KOPT-K1 (cell line): ENCODE measurements at regions not wholly inside any gene's neighbourhood (a gene's known extent, or its start where the extent isn't known, plus 50 kb on each side); places are given as distances from the start of the nearest gene placed in this dataset.

Experiments used
- H3K27ac ChIP-seq: fragments of 200-600 bp; sonication (generic); 2 replicates; pipeline ENCODE4 v1.5.1; 2016; ENCODE audit warnings: antibody characterized with exemption, mild to moderate bottlenecking, low read depth, low read length; ENCODE audit not compliant: poor library complexity, severe bottlenecking
- H3K36me3 ChIP-seq: fragments of 200-600 bp; sonication (generic); 2 replicates; pipeline ENCODE4 v1.5.1; 2017; ENCODE audit warnings: antibody characterized with exemption, mild to moderate bottlenecking, low read length, moderate library complexity; ENCODE audit not compliant: insufficient read depth
- H3K9me3 ChIP-seq: fragments of 200-600 bp; sonication (generic); 2 replicates; pipeline ENCODE4 v1.5.1; 2017; ENCODE audit warnings: antibody characterized with exemption, low read length, mild to moderate bottlenecking; ENCODE audit not compliant: insufficient read depth, poor library complexity, severe bottlenecking

DNA sequence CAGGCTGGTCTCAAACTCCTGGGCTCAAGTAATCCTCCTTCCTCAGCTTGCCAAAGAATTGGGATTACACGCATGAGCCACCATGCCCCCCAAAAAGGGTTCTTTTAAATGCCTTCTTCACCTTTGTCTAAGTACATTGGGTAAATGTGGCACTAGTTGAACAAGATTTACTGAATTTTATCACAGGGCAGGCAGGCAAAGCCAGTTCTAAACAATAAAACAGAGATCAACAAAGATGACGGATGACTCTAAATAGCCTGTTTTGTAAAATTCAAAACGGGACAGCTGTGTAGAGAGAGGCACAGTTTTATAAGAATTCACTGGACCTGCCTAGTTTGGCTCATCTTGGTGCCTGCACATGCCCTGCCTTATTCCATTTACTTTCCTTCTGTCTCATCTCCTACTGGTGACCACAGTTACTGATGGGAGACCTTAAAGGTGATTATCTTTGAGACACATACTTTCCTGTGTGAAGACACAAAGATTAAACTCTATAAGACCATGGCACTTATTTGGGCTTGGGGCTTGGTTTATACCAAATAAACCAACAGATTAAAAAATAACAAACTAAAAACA lies 149.6 kb upstream of the DMRT1 start:
- Histone ChIP-seq H3K36me3 (no peaks in the 10 kb centered on the region), H3K9me3 (no peaks in the 10 kb centered on the region), H3K27ac (no peak overlapping the region)

GRCh38 chr9:692636-693129 lies 148.8 kb upstream of the DMRT1 start:
- H3K27ac ChIP-seq = peak overlapping the region; percentile 61
- no peaks in the 10 kb centered on the region for H3K9me3 ChIP-seq
- H3K36me3 ChIP-seq = no peaks in the 10 kb centered on the region

DNA sequence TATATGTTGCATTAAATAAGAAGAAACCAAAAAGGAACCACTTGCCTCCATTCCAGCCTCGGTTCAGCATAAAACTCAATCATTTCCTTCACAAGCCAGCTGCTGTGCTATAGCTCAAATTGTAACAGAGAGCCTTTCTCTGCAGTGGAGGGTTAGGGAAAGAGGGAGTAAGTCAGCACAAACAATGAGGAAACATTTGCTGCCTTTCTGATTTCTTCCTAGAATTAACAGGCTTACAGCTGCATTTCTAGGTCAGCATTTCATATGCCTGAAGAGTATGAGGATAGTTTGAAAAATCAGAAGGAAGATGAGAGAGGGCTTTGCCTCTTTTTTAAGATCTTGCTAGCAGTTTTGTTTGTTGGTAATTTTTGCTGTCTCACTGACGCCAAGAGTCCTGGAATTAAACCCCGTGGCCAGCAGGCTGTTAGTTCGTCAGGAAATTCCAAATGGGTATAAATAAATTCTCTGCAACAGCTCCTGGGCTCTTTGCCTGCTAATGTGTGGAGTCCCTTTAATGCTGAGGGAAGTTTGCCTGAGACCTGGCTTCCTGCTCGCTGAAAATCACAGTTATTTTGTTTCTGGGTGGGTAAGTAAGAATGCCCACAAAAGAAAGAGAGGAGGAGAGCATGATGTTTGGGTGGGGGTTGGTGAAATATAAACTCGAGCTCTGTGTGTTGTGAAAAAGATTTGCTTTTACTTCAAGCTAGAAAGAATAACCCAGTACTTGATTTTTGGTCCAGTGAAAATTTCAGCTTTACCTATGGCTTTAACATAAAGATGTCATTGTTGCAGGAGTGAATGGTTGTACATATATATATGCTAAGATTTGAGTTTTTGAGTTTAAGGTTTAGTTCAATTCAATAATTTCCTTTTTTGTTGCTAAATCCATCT lies 148.1 kb upstream of the DMRT1 start:
- Histone ChIP-seq H3K27ac (peak overlapping the region; percentile 61), H3K36me3 (no peaks in the 10 kb centered on the region), H3K9me3 (no peaks in the 10 kb centered on the region)

GRCh38 chr9:694092-694402 lies 147.4 kb upstream of the DMRT1 start:
- Histone ChIP-seq H3K27ac (peak overlapping the region; percentile 61), H3K9me3 (no peaks in the 10 kb centered on the region)

GRCh38 chr9:694403-695154 lies 146.9 kb upstream of the DMRT1 start:
- H3K27ac ChIP-seq = peak overlapping the region; percentile 61

More at GRCh38 chr9:694092-694402, 147.4 kb upstream of the DMRT1 start:
- no peaks in the 10 kb centered on the region for H3K36me3 ChIP-seq

GRCh38 chr9:695252-695651 lies 146.2 kb upstream of the DMRT1 start:
- Histone ChIP-seq H3K36me3 (no peaks in the 10 kb centered on the region), H3K9me3 (no peaks in the 10 kb centered on the region), H3K27ac (no peak overlapping the region)

More at GRCh38 chr9:694403-695154, 146.9 kb upstream of the DMRT1 start:
- H3K9me3 ChIP-seq = no peaks in the 10 kb centered on the region
- no peaks in the 10 kb centered on the region for H3K36me3 ChIP-seq

DNA sequence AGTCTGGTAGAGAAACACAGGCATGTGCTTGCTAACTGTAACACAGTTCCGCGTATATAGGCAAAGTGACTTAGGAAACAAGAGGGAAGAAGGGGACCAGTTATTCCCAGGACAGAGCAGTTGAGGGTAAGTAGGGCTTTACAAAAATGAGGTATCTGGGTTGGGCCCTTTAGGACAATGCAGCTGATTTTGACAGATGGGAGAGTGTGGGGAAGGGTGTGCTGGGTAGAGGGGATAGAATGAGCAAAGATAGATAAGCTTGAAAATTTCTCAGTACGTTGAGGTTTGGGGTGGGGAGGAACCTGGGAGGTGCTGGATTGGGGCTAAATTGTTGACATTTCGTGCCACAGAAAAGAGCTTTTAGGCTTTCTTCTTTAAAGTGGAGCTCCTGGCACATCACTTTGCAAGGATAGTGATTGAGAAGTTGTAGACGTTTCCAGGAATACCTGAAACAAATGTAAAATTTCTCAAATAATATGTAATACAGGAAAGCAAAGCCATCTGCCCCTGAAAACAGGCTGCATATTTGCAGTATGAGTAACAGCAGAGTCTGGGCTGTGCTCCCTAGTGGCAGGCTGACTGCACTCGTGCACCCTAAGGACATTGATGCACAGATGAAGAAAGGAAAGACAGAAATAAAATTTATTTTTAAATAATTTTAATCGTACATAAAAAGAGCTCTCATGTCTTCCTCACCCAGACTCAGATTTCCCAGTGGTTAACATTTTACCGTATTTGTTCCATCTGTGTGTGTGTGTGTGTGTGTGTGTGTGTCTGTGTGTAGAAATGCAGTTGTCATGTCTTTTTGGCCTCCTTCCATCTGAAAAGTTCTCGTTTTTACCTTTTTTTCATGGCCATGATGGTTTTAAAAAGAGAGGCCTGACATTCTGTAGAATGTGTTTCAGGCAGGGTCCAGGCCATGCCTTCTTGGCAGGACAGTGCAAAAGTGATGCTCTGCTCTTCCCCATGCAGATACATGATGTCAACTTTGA lies 144.9 kb upstream of the DMRT1 start:
- Histone ChIP-seq H3K36me3 (no peaks in the 10 kb centered on the region), H3K27ac (no peak overlapping the region), H3K9me3 (no peaks in the 10 kb centered on the region)

GRCh38 chr9:698276-698675 lies 143.2 kb upstream of the DMRT1 start:
- no peaks in the 10 kb centered on the region for H3K36me3 ChIP-seq
- no peak overlapping the region for H3K27ac ChIP-seq
- no peaks in the 10 kb centered on the region for H3K9me3 ChIP-seq

- no peaks in the 10 kb centered on the region for H3K36me3 ChIP-seq
- no peaks in the 10 kb centered on the region for H3K9me3 ChIP-seq
- H3K27ac ChIP-seq = no peak overlapping the region
These were observed 142.5 kb upstream of the DMRT1 start for GRCh38 chr9:698954-699353.

DNA sequence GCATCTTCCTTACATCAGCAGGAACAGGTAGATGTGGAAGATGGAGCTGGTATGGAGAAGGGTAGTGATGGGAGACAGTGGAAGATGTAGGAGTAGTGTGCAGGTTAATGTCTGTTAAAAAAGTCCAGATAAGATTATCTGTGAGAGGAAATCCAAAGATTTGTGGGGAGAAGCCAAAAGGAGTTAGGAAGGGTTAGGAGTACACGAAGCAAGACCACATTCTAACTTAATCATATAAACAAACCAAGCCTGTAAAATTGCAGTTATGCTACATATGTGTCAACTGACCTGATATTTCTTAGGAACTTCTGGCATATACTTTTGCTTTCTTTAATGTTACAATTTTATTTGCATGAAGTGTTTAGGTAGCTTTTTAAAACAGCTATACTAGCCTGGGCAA lies 142.1 kb upstream of the DMRT1 start:
- Histone ChIP-seq H3K27ac (no peak overlapping the region), H3K36me3 (no peaks in the 10 kb centered on the region), H3K9me3 (no peaks in the 10 kb centered on the region)

DNA sequence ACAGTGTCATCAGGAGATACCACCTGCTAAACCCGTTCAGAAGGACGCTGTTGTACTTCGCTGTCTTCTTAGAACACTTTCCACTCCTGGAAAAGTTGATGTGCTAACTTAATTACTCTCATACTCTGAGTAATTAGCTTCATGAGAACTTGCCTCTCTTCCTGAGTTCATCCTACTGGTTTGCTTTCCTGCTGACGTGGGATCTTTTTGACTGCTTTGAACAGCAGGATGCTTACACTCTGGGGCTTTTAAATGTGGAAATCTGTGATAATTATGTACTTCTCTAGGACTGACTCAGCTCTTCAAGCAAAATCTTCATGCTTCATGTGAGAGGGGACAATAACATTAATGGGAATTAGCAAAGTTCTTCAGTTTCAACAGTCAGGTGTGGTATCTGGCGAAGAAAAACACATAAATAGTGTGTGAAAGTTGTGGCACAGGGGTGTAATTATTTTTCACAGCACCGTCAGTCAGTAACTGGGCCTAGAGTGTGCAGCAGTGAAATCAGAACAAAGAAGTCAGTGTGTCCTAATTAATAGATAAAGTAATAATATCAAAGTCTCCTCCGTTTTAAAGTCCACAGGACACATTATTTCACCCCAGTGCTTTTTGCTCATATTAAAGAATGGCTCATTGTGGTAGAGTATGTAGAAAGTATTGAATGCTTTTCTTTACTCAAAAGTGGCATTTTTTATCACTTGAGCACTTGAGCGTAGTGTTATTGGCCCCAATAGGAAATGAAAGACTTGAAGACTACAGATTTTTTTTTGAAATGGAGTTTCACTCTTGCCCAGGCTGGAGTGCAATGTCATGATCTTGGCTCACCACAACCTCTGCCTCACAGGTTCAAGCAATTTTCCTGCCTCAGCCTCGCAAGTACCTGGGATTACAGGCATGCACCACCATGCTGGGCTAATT lies 140.9 kb upstream of the DMRT1 start:
- Histone ChIP-seq H3K36me3 (no peaks in the 10 kb centered on the region), H3K9me3 (no peaks in the 10 kb centered on the region)

DNA sequence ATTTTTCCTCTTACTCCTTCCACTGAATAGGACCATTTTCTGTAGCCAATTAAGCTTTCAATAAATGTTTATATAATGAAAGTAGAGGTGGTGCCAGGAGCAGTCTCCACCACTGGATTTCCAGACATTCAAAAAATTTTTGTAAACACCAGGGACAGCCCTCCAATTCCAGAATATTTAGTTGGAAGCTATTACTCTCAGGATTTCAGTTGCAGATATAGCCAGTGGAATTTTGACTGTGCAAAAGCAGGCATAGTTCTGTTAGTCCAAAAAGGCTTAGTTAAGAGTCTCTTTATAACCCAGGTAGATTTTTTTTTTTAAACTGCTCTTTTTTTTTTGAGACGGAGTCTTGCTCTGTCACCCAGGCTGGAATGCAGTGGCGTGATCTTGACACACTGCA lies 138.1 kb upstream of the DMRT1 start:
- no peak overlapping the region for H3K27ac ChIP-seq
- no peaks in the 10 kb centered on the region for H3K9me3 ChIP-seq
- H3K36me3 ChIP-seq = no peaks in the 10 kb centered on the region

More for the DNA sequence above, 140.9 kb upstream of the DMRT1 start:
- no peak overlapping the region for H3K27ac ChIP-seq

DNA sequence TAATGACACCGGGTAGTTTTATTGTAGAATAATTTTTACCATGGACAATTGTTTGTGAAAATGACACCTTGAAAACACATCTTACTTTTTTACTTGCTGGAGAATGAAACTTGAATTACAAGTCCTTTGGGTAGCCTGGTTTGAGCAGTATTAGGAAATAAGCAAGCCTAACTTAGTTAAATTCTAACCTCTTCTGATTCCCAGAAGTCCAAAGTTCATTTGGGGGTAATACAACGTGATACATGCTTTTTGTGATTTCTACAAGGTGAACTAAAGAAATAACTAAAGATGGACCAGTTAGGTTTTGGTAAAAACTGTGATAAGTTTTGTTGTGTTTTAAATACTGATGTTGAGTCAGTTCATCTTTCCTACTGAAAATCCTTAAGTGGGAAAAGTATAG lies 135.4 kb upstream of the DMRT1 start:
- H3K27ac ChIP-seq = no peak overlapping the region
- no peaks in the 10 kb centered on the region for H3K36me3 ChIP-seq
- H3K9me3 ChIP-seq = no peaks in the 10 kb centered on the region
